AG09319 (cell line): ENCODE measurements at regions not wholly inside any gene's neighbourhood (a gene's known extent, or its start where the extent isn't known, plus 50 kb on each side); places are given as distances from the start of the nearest gene placed in this dataset.

ENCODE experiments used
- DNase-seq: peaks from one replicate; pipeline ENCODE4 v3.0.0-alpha.2; 2010; ENCODE audit warnings: low read depth; ENCODE audit errors: extremely low read depth
- CTCF ChIP-seq: IDR thresholded peaks from 2 replicates; pipeline ENCODE4 v1.5.1; 2011; ENCODE audit warnings: low read depth, mild to moderate bottlenecking, inconsistent platforms, low read length, moderate library complexity

GRCh38 chr1:78790174-78790573 is 140.5 kb downstream of the IFI44 start:
- DNase-seq = no peak
- no peak for TF ChIP-seq CTCF

- no peak for TF ChIP-seq CTCF
- DNase-seq = no peak
Measured at GRCh38 chr1:78792756-78793155, 143.1 kb downstream of the IFI44 start.

- TF ChIP-seq CTCF = no peak
- DNase-seq = no peak
Measured at GRCh38 chr1:78797108-78797781, 147.6 kb downstream of the IFI44 start.

- DNase-seq = no peak
- no peak for TF ChIP-seq CTCF
Measured at GRCh38 chr1:78799926-78800325, 150.3 kb downstream of the IFI44 start.

- TF ChIP-seq CTCF = no peak
Measured at GRCh38 chr1:78814176-78814575, 164.5 kb downstream of the IFI44 start.

GRCh38 chr1:78825561-78825960 is 175.9 kb downstream of the IFI44 start:
- DNase-seq = no peak
- TF ChIP-seq CTCF = no peak

More at GRCh38 chr1:78814176-78814575, 164.5 kb downstream of the IFI44 start:
- DNase-seq = no peak

- TF ChIP-seq CTCF = no peak
- no peak for DNase-seq
Measured at GRCh38 chr1:78829644-78830043, 176.9 kb downstream of the ADGRL4 start.
